Stimulated activated naive B cell treated with anti-CD40 and anti-IgM and Interleukin-4, amounts not matched to agents 10 μg/mL and 1 μg/mL and 100 μg/mL, for 72 hours (primary cell): ENCODE measurements at regions not wholly inside any gene's neighbourhood (a gene's known extent, or its start where the extent isn't known, plus 50 kb on each side); places are given as distances from the start of the nearest gene placed in this dataset.
A peak's percentile ranks its signal among the peaks of the same experiment; 100 is the strongest.

ENCODE experiments used
- ATAC-seq, 2 donors: fragments of 150-1000 bp; cut with Tn5 transposase; replicated peaks; 2 replicates each; pipeline ENCODE4 v1.10.0; 2021; ENCODE audit warnings: moderate library complexity in 1 of 2
- DNase-seq: peaks from one replicate; pipeline ENCODE4 v3.0.0; 2021
- H3K27ac Mint-ChIP-seq: one replicate; pipeline ENCODE4 v1.8.0; 2022; ENCODE audit warnings: mild to moderate bottlenecking, mixed read lengths
- H3K27me3 Mint-ChIP-seq, 2 donors: one replicate each; pipeline ENCODE4 v1.8.0; 2022; ENCODE audit warnings: mixed read lengths in 2 of 2
- H3K36me3 Mint-ChIP-seq, 2 donors: one replicate each; pipeline ENCODE4 v1.8.0; 2022; ENCODE audit warnings: mixed read lengths in 2 of 2, mild to moderate bottlenecking in 1 of 2
- H3K4me1 Mint-ChIP-seq, 2 donors: one replicate each; pipeline ENCODE4 v1.8.0; 2022; ENCODE audit warnings: mixed read lengths in 2 of 2, mild to moderate bottlenecking in 1 of 2
- H3K4me3 Mint-ChIP-seq, 2 donors: one replicate each; pipeline ENCODE4 v1.8.0; 2022; ENCODE audit warnings: mild to moderate bottlenecking in 2 of 2, mixed read lengths in 2 of 2, moderate library complexity in 1 of 2
- H3K9me3 Mint-ChIP-seq, 2 donors: one replicate each; pipeline ENCODE4 v1.8.0; 2022; ENCODE audit warnings: mixed read lengths in 2 of 2, mild to moderate bottlenecking in 1 of 2

DNA sequence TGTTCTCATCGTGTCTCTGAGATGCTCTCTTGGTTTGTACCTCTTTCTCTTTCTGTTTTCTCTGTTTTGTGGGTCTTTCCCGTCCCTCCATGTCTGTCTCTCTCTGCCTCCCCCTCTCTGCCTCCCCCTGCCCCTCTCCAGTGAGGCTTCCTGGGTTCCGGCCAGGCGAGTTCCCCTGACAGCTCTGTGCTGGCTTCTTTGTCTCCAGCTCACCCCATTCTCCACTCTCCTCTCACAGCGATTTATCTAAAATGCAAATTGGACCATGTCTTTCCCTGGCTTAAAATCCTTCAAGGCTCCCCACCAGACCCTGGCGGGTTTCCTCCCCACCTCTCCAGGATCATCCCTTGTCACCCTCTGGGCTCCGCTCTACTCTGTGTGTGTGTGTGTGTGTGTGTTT is 202.4 kb upstream of the POU3F1 start:
- H3K36me3 Mint-ChIP-seq, result peaks cover 0 to 2% of the 10 kb centered on the region in 2 donors
- no peak for ATAC-seq
- H3K27ac Mint-ChIP-seq, result no peak overlapping the region
- no peak overlapping the region for H3K4me3 Mint-ChIP-seq
- no peaks in the 10 kb centered on the region for H3K4me1 Mint-ChIP-seq
- H3K27me3 Mint-ChIP-seq, result peaks cover 31 to 37% of the 10 kb centered on the region in 2 donors
- H3K9me3 Mint-ChIP-seq, result peaks cover 0 to under 1% of the 10 kb centered on the region in 2 donors
- no peak for DNase-seq

GRCh38 chr1:38246955-38247952 is 200.7 kb upstream of the POU3F1 start:
- H3K9me3 Mint-ChIP-seq, result no peaks in the 10 kb centered on the region
- H3K4me1 Mint-ChIP-seq, result no peaks in the 10 kb centered on the region
- H3K36me3 Mint-ChIP-seq, result peaks cover 0 to 2% of the 10 kb centered on the region in 2 donors
- no peak overlapping the region for H3K4me3 Mint-ChIP-seq
- DNase-seq, result no peak
- no peak overlapping the region for H3K27ac Mint-ChIP-seq
- peaks cover 26 to 41% of the 10 kb centered on the region in 2 donors for H3K27me3 Mint-ChIP-seq
- no peak for ATAC-seq

DNA sequence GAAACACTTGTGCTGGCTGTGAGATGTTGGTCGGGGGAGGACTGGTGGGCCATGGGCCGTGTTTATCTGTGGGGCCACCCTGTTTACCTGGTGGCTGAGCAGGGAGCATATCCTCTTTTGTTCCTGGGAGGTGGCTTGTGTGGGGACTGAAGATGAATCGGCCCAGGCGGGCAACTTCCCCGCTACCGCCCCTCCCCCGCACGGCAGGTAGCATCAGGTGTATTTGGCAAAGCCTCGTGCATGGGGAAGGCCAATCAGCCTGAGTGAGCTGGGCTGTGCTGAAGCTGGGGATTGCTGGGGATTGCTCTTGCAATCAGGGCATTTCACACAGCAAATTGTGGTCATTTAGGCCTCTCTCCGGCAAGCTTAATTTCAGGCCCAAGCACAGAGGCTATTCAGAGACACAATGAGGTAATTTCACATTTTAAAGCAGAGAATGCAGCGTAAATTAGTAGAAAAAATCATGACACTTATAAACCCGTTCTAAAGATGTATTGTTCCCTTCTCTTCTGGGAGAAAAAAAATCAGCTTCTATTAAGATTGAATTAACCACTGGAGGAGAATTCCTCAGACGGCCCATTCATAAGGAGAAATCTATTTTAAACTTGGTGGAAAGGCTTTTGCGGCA is 197.7 kb upstream of the POU3F1 start:
- H3K27ac Mint-ChIP-seq, result no peak overlapping the region
- H3K36me3 Mint-ChIP-seq, result no peaks in the 10 kb centered on the region
- no peaks in the 10 kb centered on the region for H3K9me3 Mint-ChIP-seq
- H3K27me3 Mint-ChIP-seq, result peaks cover 12 to 34% of the 10 kb centered on the region in 2 donors
- DNase-seq (no peak), ATAC-seq (no peak)
- H3K4me1 Mint-ChIP-seq, result no peaks in the 10 kb centered on the region
- no peak overlapping the region for H3K4me3 Mint-ChIP-seq

- no peak overlapping the region for H3K27ac Mint-ChIP-seq
- no peaks in the 10 kb centered on the region for H3K9me3 Mint-ChIP-seq
- DNase-seq, result no peak
- peaks cover 4 to 22% of the 10 kb centered on the region in 2 donors for H3K27me3 Mint-ChIP-seq
- no peak overlapping the region for H3K4me3 Mint-ChIP-seq
- ATAC-seq, result no peak
- no peaks in the 10 kb centered on the region for H3K36me3 Mint-ChIP-seq
- H3K4me1 Mint-ChIP-seq, result no peaks in the 10 kb centered on the region
These were observed 196.5 kb upstream of the POU3F1 start for GRCh38 chr1:38243106-38243505.

GRCh38 chr1:38242506-38242905 is 195.9 kb upstream of the POU3F1 start:
- no peaks in the 10 kb centered on the region for H3K36me3 Mint-ChIP-seq

GRCh38 chr1:38241594-38242334 is 195.2 kb upstream of the POU3F1 start:
- H3K4me1 Mint-ChIP-seq, result no peaks in the 10 kb centered on the region
- DNase-seq, result no peak
- peaks cover 0 to 14% of the 10 kb centered on the region in 2 donors for H3K27me3 Mint-ChIP-seq
- no peaks in the 10 kb centered on the region for H3K36me3 Mint-ChIP-seq
- H3K9me3 Mint-ChIP-seq, result no peaks in the 10 kb centered on the region
- H3K4me3 Mint-ChIP-seq, result no peak overlapping the region
- ATAC-seq, result no peak
- H3K27ac Mint-ChIP-seq, result no peak overlapping the region

More at GRCh38 chr1:38242506-38242905, 195.9 kb upstream of the POU3F1 start:
- no peak for ATAC-seq
- Mint-ChIP-seq H3K27ac (no peak overlapping the region), H3K27me3 (peaks cover 0 to 16% of the 10 kb centered on the region in 2 donors), H3K4me1 (no peaks in the 10 kb centered on the region), H3K9me3 (no peaks in the 10 kb centered on the region), H3K4me3 (no peak overlapping the region)
- no peak for DNase-seq

- Mint-ChIP-seq H3K4me1 (no peaks in the 10 kb centered on the region), H3K4me3 (no peak overlapping the region), H3K27ac (no peak overlapping the region), H3K9me3 (no peaks in the 10 kb centered on the region), H3K36me3 (no peaks in the 10 kb centered on the region), H3K27me3 (peaks cover 9 to 23% of the 10 kb centered on the region in 2 donors)
- no peak for DNase-seq
- ATAC-seq, result no peak
These were observed 194.0 kb upstream of the POU3F1 start for GRCh38 chr1:38240618-38241017.

GRCh38 chr1:38239258-38239835 is 192.8 kb upstream of the POU3F1 start:
- Mint-ChIP-seq H3K9me3 (no peaks in the 10 kb centered on the region), H3K36me3 (no peaks in the 10 kb centered on the region), H3K4me3 (no peak overlapping the region), H3K27me3 (peaks cover 9 to 25% of the 10 kb centered on the region in 2 donors), H3K27ac (no peak overlapping the region), H3K4me1 (no peaks in the 10 kb centered on the region)
- ATAC-seq, result no peak
- no peak for DNase-seq

- no peak for ATAC-seq
- H3K4me3 Mint-ChIP-seq, result no peak overlapping the region
- peaks cover 15 to 34% of the 10 kb centered on the region in 2 donors for H3K27me3 Mint-ChIP-seq
- no peaks in the 10 kb centered on the region for H3K4me1 Mint-ChIP-seq
- DNase-seq, result no peak
- no peaks in the 10 kb centered on the region for H3K36me3 Mint-ChIP-seq
- peaks cover 0 to 1% of the 10 kb centered on the region in 2 donors for H3K9me3 Mint-ChIP-seq
- no peak overlapping the region for H3K27ac Mint-ChIP-seq
These were observed 191.7 kb upstream of the POU3F1 start for GRCh38 chr1:38238294-38238693.

DNA sequence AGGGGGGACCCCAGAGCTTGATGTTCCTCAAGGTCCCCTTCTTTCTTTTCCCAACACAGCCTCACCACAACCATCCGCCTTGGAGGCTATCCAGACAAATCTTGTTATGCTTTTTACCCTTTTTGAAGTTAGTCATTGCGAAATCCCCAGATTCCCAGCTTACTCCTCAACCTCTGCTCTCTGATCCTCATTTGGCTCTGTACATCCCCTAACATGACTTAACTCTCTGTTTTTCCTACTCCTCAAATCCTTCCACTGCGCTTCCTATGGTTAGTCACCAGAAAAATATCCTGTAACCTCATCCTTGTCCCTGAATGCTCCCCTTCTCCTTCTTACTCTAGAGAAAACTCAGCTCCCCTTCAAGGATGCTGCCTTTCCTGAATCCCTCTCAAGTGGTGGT is 189.1 kb upstream of the POU3F1 start:
- Mint-ChIP-seq H3K27me3 (peaks cover 15 to 24% of the 10 kb centered on the region in 2 donors), H3K4me1 (no peaks in the 10 kb centered on the region), H3K9me3 (peaks cover 0 to 1% of the 10 kb centered on the region in 2 donors), H3K27ac (no peak overlapping the region), H3K4me3 (no peak overlapping the region), H3K36me3 (no peaks in the 10 kb centered on the region)
- ATAC-seq (no peak), DNase-seq (no peak)

DNA sequence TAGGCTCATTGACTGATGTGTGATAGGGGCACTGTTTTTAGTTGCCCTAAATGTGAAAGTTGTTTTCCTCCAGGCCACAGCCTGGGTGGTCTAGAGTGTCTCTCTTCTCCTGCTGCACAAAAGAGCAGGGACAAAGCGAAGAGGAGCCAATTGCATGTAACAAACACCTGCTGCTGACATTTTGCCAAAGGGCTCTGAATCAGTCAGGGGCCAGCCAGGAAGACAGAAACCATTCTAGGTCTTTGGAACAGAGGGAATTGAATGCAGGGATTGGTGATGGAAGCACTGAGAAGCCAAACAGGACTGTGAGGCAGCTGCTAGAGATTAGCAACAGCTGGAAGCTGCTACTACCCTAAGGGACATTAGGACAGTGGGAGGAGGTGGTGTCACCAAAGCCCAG is 185.3 kb upstream of the POU3F1 start:
- Mint-ChIP-seq H3K36me3 (no peaks in the 10 kb centered on the region), H3K27ac (no peak overlapping the region), H3K4me3 (no peak overlapping the region), H3K4me1 (no peaks in the 10 kb centered on the region), H3K9me3 (peaks cover 0 to 1% of the 10 kb centered on the region in 2 donors), H3K27me3 (peaks cover 15 to 24% of the 10 kb centered on the region in 2 donors)
- ATAC-seq, result no peak
- DNase-seq, result no peak

GRCh38 chr1:38228718-38229117 is 182.1 kb upstream of the POU3F1 start:
- Mint-ChIP-seq H3K27ac (no peak overlapping the region), H3K4me1 (peaks cover 0 to 3% of the 10 kb centered on the region in 2 donors), H3K4me3 (no peak overlapping the region), H3K36me3 (no peaks in the 10 kb centered on the region), H3K27me3 (peaks cover 10 to 13% of the 10 kb centered on the region in 2 donors), H3K9me3 (peaks cover under 1 to 4% of the 10 kb centered on the region in 2 donors)
- ATAC-seq, result no peak
- no peak for DNase-seq

DNA sequence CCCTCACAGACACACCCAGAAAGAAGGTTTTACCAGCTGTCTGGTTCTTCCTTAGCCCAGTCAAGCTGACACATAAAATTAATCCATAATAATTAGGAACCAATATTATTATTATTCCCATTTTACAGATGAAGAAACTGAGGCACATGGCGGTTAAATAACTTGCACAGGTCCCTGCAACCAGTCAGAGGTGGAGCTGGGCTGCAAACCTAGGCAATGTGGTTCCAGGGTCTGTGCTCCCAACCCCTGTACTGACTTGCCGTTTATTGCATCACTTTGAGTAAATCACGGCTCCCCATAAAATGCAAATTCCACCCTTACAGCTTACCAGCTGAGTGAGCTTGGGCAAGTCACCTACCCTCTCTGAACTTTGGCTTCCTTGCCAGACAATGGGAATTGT is 179.2 kb upstream of the POU3F1 start:
- peak overlapping the region; percentile 22 for H3K27ac Mint-ChIP-seq
- H3K4me3 Mint-ChIP-seq, result no peak overlapping the region
- ATAC-seq (no peak), DNase-seq (no peak)
- H3K36me3 Mint-ChIP-seq, result no peaks in the 10 kb centered on the region
- H3K9me3 Mint-ChIP-seq, result peaks cover 0 to 4% of the 10 kb centered on the region in 2 donors
- H3K4me1 Mint-ChIP-seq, result peaks cover 0 to 3% of the 10 kb centered on the region in 2 donors
- peaks cover 9 to 21% of the 10 kb centered on the region in 2 donors for H3K27me3 Mint-ChIP-seq

DNA sequence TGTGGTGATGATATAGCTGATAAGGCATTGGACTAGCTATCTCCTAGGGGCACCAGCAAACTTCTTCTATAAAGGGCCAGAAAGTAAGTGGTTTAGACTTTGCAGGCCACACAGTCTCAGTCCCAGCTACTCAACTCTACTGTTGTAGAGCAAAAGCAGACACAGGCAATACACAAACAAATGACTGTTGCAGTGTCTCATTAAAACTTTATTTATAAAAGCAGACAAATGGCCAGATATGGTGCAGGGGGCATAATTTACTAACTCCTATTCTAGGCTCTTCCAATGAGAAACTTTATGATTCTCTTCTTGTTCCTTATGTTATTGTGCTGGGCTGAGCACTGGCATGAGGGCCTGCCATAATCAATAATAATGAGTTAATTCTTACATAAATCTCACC is 176.8 kb upstream of the POU3F1 start:
- peaks cover 0 to 4% of the 10 kb centered on the region in 2 donors for H3K9me3 Mint-ChIP-seq
- no peaks in the 10 kb centered on the region for H3K36me3 Mint-ChIP-seq
- DNase-seq (no peak), ATAC-seq (no peak)
- H3K27me3 Mint-ChIP-seq, result peaks cover 23 to 38% of the 10 kb centered on the region in 2 donors
- H3K27ac Mint-ChIP-seq, result no peak overlapping the region
- no peak overlapping the region for H3K4me3 Mint-ChIP-seq
- H3K4me1 Mint-ChIP-seq, result peaks cover 0 to 3% of the 10 kb centered on the region in 2 donors
